ENCODE measurements at regions not wholly inside any gene's neighbourhood (a gene's known extent, or its start where the extent isn't known, plus 50 kb on each side); places are given as distances from the start of the nearest gene placed in this dataset.

GRCh38 chr13:78404846-78405360, 198.4 kb downstream of the POU4F1 start:
- H3K4me1 Mint-ChIP-seq = no peaks in the 10 kb centered on the region
- no peak overlapping the region for H3K4me3 Mint-ChIP-seq
- Histone ChIP-seq H3K4me3 (replicated peaks in 1 of 3; ENCODE audit: low read depth in 2 of 3, low read length in 3 of 3) (no peak overlapping the region), H3K9me3 (replicated peaks in 1 of 2; ENCODE audit: control insufficient read depth in 1 of 2, insufficient read depth in 1 of 2, low read length in 2 of 2) (no peaks in the 10 kb centered on the region), H3K27me3 (ENCODE audit: control insufficient read depth in 2 of 2, insufficient read depth in 2 of 2, low read length in 2 of 2) (no peaks in the 10 kb centered on the region), H3K27ac (ENCODE audit: low read depth in 1 of 2, low read length in 2 of 2) (no peak overlapping the region), H3K9ac (ENCODE audit: insufficient read depth, low read length, poor library complexity, severe bottlenecking) (no peak overlapping the region), H3K36me3 (replicated peaks in 1 of 2; ENCODE audit: control insufficient read depth in 1 of 2, insufficient read depth in 2 of 2, low read length in 2 of 2) (no peaks in the 10 kb centered on the region), H3K4me1 (ENCODE audit: control insufficient read depth in 1 of 2, insufficient read depth in 2 of 2, low read length in 2 of 2) (no peaks in the 10 kb centered on the region), H2AFZ (ENCODE audit: insufficient read depth, low read depth, low read length, poor library complexity, severe bottlenecking) (no peak overlapping the region), H3K79me2 (ENCODE audit: insufficient read depth, low read length) (no peaks in the 10 kb centered on the region), H4K20me1 (ENCODE audit: insufficient read depth, low read length) (no peaks in the 10 kb centered on the region), H3K4me2 (replicated peaks; ENCODE audit: extremely low read depth, low read length, poor library complexity, severe bottlenecking) (no peak overlapping the region)
- WGBS (ENCODE audit: insufficient coverage) = 17% methylated on average over 2 of the region's 6 CpGs
- H3K9me3 Mint-ChIP-seq = peaks cover 0 to 2% (median 0%) of the 10 kb centered on the region in 7 donors
- no peak overlapping the region for H3K27ac Mint-ChIP-seq
- peaks cover 0 to 1% (median 1%) of the 10 kb centered on the region in 3 donors for H3K27me3 Mint-ChIP-seq (ENCODE audit: low read depth in 3 of 3)
- no peaks in the 10 kb centered on the region for H3K36me3 Mint-ChIP-seq
- no peak for DNase-seq
- TF ChIP-seq CTCF (IDR thresholded peaks at IDR 0.05) = no peak
- intact Hi-C loops (cut with micrococcal nuclease) = no loop called here

DNA sequence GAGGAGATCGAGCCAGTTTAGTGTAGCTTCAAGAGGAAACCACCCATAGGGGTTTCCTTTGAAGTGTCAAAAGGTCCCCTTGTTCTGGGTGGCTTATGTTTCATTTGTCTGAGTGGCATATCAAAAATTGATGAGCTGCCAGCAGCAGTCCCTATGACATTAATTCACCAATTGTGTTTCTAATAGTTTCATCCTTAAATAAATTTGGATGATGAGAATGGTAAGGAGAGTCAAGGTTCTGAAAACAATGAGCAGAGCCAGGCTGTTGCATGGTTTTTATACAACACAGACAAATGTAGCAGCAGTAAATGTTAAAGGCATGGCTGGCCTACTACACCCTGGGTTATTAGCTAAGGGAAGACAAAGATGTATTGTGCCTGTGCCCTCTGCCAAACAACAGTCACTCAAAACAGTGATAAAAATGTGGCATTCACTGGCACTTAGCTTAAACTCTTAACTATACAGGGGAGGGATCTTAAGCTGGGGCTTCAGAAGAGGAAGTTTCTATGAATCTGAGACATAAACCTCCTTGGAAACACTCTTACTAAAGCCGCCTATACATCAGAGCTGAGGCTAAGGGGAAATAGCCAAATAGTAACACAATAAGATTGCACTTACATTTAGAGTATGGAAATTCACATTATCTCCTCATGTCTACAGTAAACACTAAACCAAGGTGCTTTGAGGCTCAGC, 200.5 kb downstream of the POU4F1 start:
- H3K4me1 ChIP-seq (ENCODE audit: control insufficient read depth in 1 of 2, insufficient read depth in 2 of 2, low read length in 2 of 2) = no peaks in the 10 kb centered on the region
- Mint-ChIP-seq H3K4me1 (no peaks in the 10 kb centered on the region), H3K4me3 (no peak overlapping the region), H3K27me3 (ENCODE audit: low read depth in 3 of 3) (peaks cover 0 to 3% (median 1%) of the 10 kb centered on the region in 3 donors), H3K27ac (no peak overlapping the region), H3K9me3 (peaks cover 0 to 2% (median 0%) of the 10 kb centered on the region in 7 donors), H3K36me3 (no peaks in the 10 kb centered on the region)
- no peak overlapping the region for H3K4me3 ChIP-seq (replicated peaks in 1 of 3; ENCODE audit: low read depth in 2 of 3, low read length in 3 of 3)
- no peaks in the 10 kb centered on the region for H4K20me1 ChIP-seq (ENCODE audit: insufficient read depth, low read length)
- DNase-seq = no peak
- intact Hi-C loops (cut with micrococcal nuclease) = no loop called here
- H3K9me3 ChIP-seq (replicated peaks in 1 of 2; ENCODE audit: control insufficient read depth in 1 of 2, insufficient read depth in 1 of 2, low read length in 2 of 2) = no peaks in the 10 kb centered on the region
- no peak overlapping the region for H3K4me2 ChIP-seq (replicated peaks; ENCODE audit: extremely low read depth, low read length, poor library complexity, severe bottlenecking)
- no peak overlapping the region for H2AFZ ChIP-seq (ENCODE audit: insufficient read depth, low read depth, low read length, poor library complexity, severe bottlenecking)
- H3K27me3 ChIP-seq (ENCODE audit: control insufficient read depth in 2 of 2, insufficient read depth in 2 of 2, low read length in 2 of 2) = no peaks in the 10 kb centered on the region
- no peaks in the 10 kb centered on the region for H3K36me3 ChIP-seq (replicated peaks in 1 of 2; ENCODE audit: control insufficient read depth in 1 of 2, insufficient read depth in 2 of 2, low read length in 2 of 2)
- no peak overlapping the region for H3K27ac ChIP-seq (ENCODE audit: low read depth in 1 of 2, low read length in 2 of 2)
- no CpG with 5 or more reads among the region's 2 CpGs for WGBS (ENCODE audit: insufficient coverage)
- H3K79me2 ChIP-seq (ENCODE audit: insufficient read depth, low read length) = no peaks in the 10 kb centered on the region
- no peak for TF ChIP-seq CTCF (IDR thresholded peaks at IDR 0.05)
- no peak overlapping the region for H3K9ac ChIP-seq (ENCODE audit: insufficient read depth, low read length, poor library complexity, severe bottlenecking)
